ENCODE measurements at regions not wholly inside any gene's neighbourhood (a gene's known extent, or its start where the extent isn't known, plus 50 kb on each side); places are given as distances from the start of the nearest gene placed in this dataset.

GRCh38 chr2:234334151-234334550 lies 162.7 kb downstream of the ARL4C start:
- Histone ChIP-seq H3K4me3 (ENCODE audit: low read depth in 1 of 5, low read length in 5 of 5) (no peak overlapping the region), H3K4me1 (ENCODE audit: control insufficient read depth in 5 of 5, insufficient read depth in 5 of 5, low read length in 5 of 5) (peaks cover 5 to 22% (median 10%) of the 10 kb centered on the region in 5 donors), H3K9me3 (ENCODE audit: control insufficient read depth in 5 of 5, low read length in 5 of 5) (no peaks in the 10 kb centered on the region), H3K27ac (ENCODE audit: low read depth, low read length) (no peak overlapping the region), H3K36me3 (ENCODE audit: control insufficient read depth in 5 of 5, insufficient read depth in 5 of 5, low read length in 5 of 5) (no peaks in the 10 kb centered on the region), H3K27me3 (ENCODE audit: control insufficient read depth in 5 of 5, insufficient read depth in 4 of 5, low read length in 5 of 5) (peaks cover 0 to 4% (median 0%) of the 10 kb centered on the region in 5 donors), H3K9ac (ENCODE audit: low read length in 5 of 5) (peak overlapping the region in 1 of 5 donors; percentile 18)

- no peaks in the 10 kb centered on the region for H3K9me3 ChIP-seq (ENCODE audit: control insufficient read depth in 5 of 5, low read length in 5 of 5)
- no peak overlapping the region for H3K9ac ChIP-seq (ENCODE audit: low read length in 5 of 5)
- H3K4me1 ChIP-seq (ENCODE audit: control insufficient read depth in 5 of 5, insufficient read depth in 5 of 5, low read length in 5 of 5), result peaks cover 5 to 22% (median 10%) of the 10 kb centered on the region in 5 donors
- no peak overlapping the region for H3K27ac ChIP-seq (ENCODE audit: low read depth, low read length)
- H3K4me3 ChIP-seq (ENCODE audit: low read depth in 1 of 5, low read length in 5 of 5), result no peak overlapping the region
- no peaks in the 10 kb centered on the region for H3K36me3 ChIP-seq (ENCODE audit: control insufficient read depth in 5 of 5, insufficient read depth in 5 of 5, low read length in 5 of 5)
- peaks cover 0 to 4% (median 0%) of the 10 kb centered on the region in 5 donors for H3K27me3 ChIP-seq (ENCODE audit: control insufficient read depth in 5 of 5, insufficient read depth in 4 of 5, low read length in 5 of 5)
These were observed 163.4 kb downstream of the ARL4C start for GRCh38 chr2:234333168-234334130.

GRCh38 chr2:234331966-234332365 lies 164.9 kb downstream of the ARL4C start:
- H3K27me3 ChIP-seq (ENCODE audit: control insufficient read depth in 5 of 5, insufficient read depth in 4 of 5, low read length in 5 of 5), result peaks cover 0 to 4% (median 0%) of the 10 kb centered on the region in 5 donors
- no peak overlapping the region for H3K27ac ChIP-seq (ENCODE audit: low read depth, low read length)
- H3K4me1 ChIP-seq (ENCODE audit: control insufficient read depth in 5 of 5, insufficient read depth in 5 of 5, low read length in 5 of 5), result peaks cover 5 to 22% (median 10%) of the 10 kb centered on the region in 5 donors
- no peaks in the 10 kb centered on the region for H3K9me3 ChIP-seq (ENCODE audit: control insufficient read depth in 5 of 5, low read length in 5 of 5)
- H3K36me3 ChIP-seq (ENCODE audit: control insufficient read depth in 5 of 5, insufficient read depth in 5 of 5, low read length in 5 of 5), result no peaks in the 10 kb centered on the region
- H3K4me3 ChIP-seq (ENCODE audit: low read depth in 1 of 5, low read length in 5 of 5), result no peak overlapping the region
- no peak overlapping the region for H3K9ac ChIP-seq (ENCODE audit: low read length in 5 of 5)

GRCh38 chr2:234331566-234331965 lies 165.3 kb downstream of the ARL4C start:
- Histone ChIP-seq H3K27me3 (ENCODE audit: control insufficient read depth in 5 of 5, insufficient read depth in 4 of 5, low read length in 5 of 5) (peaks cover 0 to 4% (median 0%) of the 10 kb centered on the region in 5 donors), H3K9ac (ENCODE audit: low read length in 5 of 5) (no peak overlapping the region), H3K27ac (ENCODE audit: low read depth, low read length) (no peak overlapping the region), H3K4me3 (ENCODE audit: low read depth in 1 of 5, low read length in 5 of 5) (no peak overlapping the region), H3K9me3 (ENCODE audit: control insufficient read depth in 5 of 5, low read length in 5 of 5) (no peaks in the 10 kb centered on the region), H3K4me1 (ENCODE audit: control insufficient read depth in 5 of 5, insufficient read depth in 5 of 5, low read length in 5 of 5) (peaks cover 5 to 22% (median 10%) of the 10 kb centered on the region in 5 donors), H3K36me3 (ENCODE audit: control insufficient read depth in 5 of 5, insufficient read depth in 5 of 5, low read length in 5 of 5) (no peaks in the 10 kb centered on the region)

GRCh38 chr2:234330902-234331301 lies 166.0 kb downstream of the ARL4C start:
- Histone ChIP-seq H3K9me3 (ENCODE audit: control insufficient read depth in 5 of 5, low read length in 5 of 5) (no peaks in the 10 kb centered on the region), H3K27ac (ENCODE audit: low read depth, low read length) (no peak overlapping the region), H3K4me1 (ENCODE audit: control insufficient read depth in 5 of 5, insufficient read depth in 5 of 5, low read length in 5 of 5) (peaks cover 5 to 16% (median 7%) of the 10 kb centered on the region in 5 donors), H3K9ac (ENCODE audit: low read length in 5 of 5) (no peak overlapping the region), H3K36me3 (ENCODE audit: control insufficient read depth in 5 of 5, insufficient read depth in 5 of 5, low read length in 5 of 5) (no peaks in the 10 kb centered on the region), H3K27me3 (ENCODE audit: control insufficient read depth in 5 of 5, insufficient read depth in 4 of 5, low read length in 5 of 5) (peaks cover 0 to 4% (median 0%) of the 10 kb centered on the region in 5 donors), H3K4me3 (ENCODE audit: low read depth in 1 of 5, low read length in 5 of 5) (no peak overlapping the region)

GRCh38 chr2:234329202-234329960 lies 167.5 kb downstream of the ARL4C start:
- Histone ChIP-seq H3K4me1 (ENCODE audit: control insufficient read depth in 5 of 5, insufficient read depth in 5 of 5, low read length in 5 of 5) (peaks cover 0 to 8% (median 0%) of the 10 kb centered on the region in 5 donors), H3K9me3 (ENCODE audit: control insufficient read depth in 5 of 5, low read length in 5 of 5) (no peaks in the 10 kb centered on the region), H3K27ac (ENCODE audit: low read depth, low read length) (no peak overlapping the region), H3K9ac (ENCODE audit: low read length in 5 of 5) (no peak overlapping the region), H3K36me3 (ENCODE audit: control insufficient read depth in 5 of 5, insufficient read depth in 5 of 5, low read length in 5 of 5) (no peaks in the 10 kb centered on the region), H3K4me3 (ENCODE audit: low read depth in 1 of 5, low read length in 5 of 5) (no peak overlapping the region), H3K27me3 (ENCODE audit: control insufficient read depth in 5 of 5, insufficient read depth in 4 of 5, low read length in 5 of 5) (peaks cover 0 to 4% (median 0%) of the 10 kb centered on the region in 5 donors)

GRCh38 chr2:234328444-234328990 lies 168.4 kb downstream of the ARL4C start:
- H3K9ac ChIP-seq (ENCODE audit: low read length in 5 of 5), result no peak overlapping the region

GRCh38 chr2:234326694-234327093 lies 170.2 kb downstream of the ARL4C start:
- no peak overlapping the region for H3K4me3 ChIP-seq (ENCODE audit: low read depth in 1 of 5, low read length in 5 of 5)
- H3K4me1 ChIP-seq (ENCODE audit: control insufficient read depth in 5 of 5, insufficient read depth in 5 of 5, low read length in 5 of 5), result peaks cover 0 to 7% (median 0%) of the 10 kb centered on the region in 5 donors
- H3K36me3 ChIP-seq (ENCODE audit: control insufficient read depth in 5 of 5, insufficient read depth in 5 of 5, low read length in 5 of 5), result no peaks in the 10 kb centered on the region
- no peaks in the 10 kb centered on the region for H3K27me3 ChIP-seq (ENCODE audit: control insufficient read depth in 5 of 5, insufficient read depth in 4 of 5, low read length in 5 of 5)
- H3K9me3 ChIP-seq (ENCODE audit: control insufficient read depth in 5 of 5, low read length in 5 of 5), result no peaks in the 10 kb centered on the region
- no peak overlapping the region for H3K9ac ChIP-seq (ENCODE audit: low read length in 5 of 5)
- no peak overlapping the region for H3K27ac ChIP-seq (ENCODE audit: low read depth, low read length)

More at GRCh38 chr2:234328444-234328990, 168.4 kb downstream of the ARL4C start:
- Histone ChIP-seq H3K4me3 (ENCODE audit: low read depth in 1 of 5, low read length in 5 of 5) (no peak overlapping the region), H3K4me1 (ENCODE audit: control insufficient read depth in 5 of 5, insufficient read depth in 5 of 5, low read length in 5 of 5) (peaks cover 0 to 8% (median 0%) of the 10 kb centered on the region in 5 donors), H3K36me3 (ENCODE audit: control insufficient read depth in 5 of 5, insufficient read depth in 5 of 5, low read length in 5 of 5) (no peaks in the 10 kb centered on the region), H3K27me3 (ENCODE audit: control insufficient read depth in 5 of 5, insufficient read depth in 4 of 5, low read length in 5 of 5) (peaks cover 0 to 4% (median 0%) of the 10 kb centered on the region in 5 donors), H3K9me3 (ENCODE audit: control insufficient read depth in 5 of 5, low read length in 5 of 5) (no peaks in the 10 kb centered on the region), H3K27ac (ENCODE audit: low read depth, low read length) (no peak overlapping the region)

GRCh38 chr2:234324116-234324515 lies 172.8 kb downstream of the ARL4C start:
- H3K36me3 ChIP-seq (ENCODE audit: control insufficient read depth in 5 of 5, insufficient read depth in 5 of 5, low read length in 5 of 5), result no peaks in the 10 kb centered on the region
- H3K9me3 ChIP-seq (ENCODE audit: control insufficient read depth in 5 of 5, low read length in 5 of 5), result no peaks in the 10 kb centered on the region
- H3K27ac ChIP-seq (ENCODE audit: low read depth, low read length), result no peak overlapping the region
- H3K4me3 ChIP-seq (ENCODE audit: low read depth in 1 of 5, low read length in 5 of 5), result no peak overlapping the region
- H3K4me1 ChIP-seq (ENCODE audit: control insufficient read depth in 5 of 5, insufficient read depth in 5 of 5, low read length in 5 of 5), result peaks cover 0 to 7% (median 0%) of the 10 kb centered on the region in 5 donors
- peaks cover 0 to 3% (median 0%) of the 10 kb centered on the region in 5 donors for H3K27me3 ChIP-seq (ENCODE audit: control insufficient read depth in 5 of 5, insufficient read depth in 4 of 5, low read length in 5 of 5)
- H3K9ac ChIP-seq (ENCODE audit: low read length in 5 of 5), result no peak overlapping the region

Data from subcutaneous abdominal adipose tissue (tissue), 5 donors.